Nephron progenitor cell (in vitro differentiated cells): ENCODE measurements at regions not wholly inside any gene's neighbourhood (a gene's known extent, or its start where the extent isn't known, plus 50 kb on each side); places are given as distances from the start of the nearest gene placed in this dataset.

Experiments
- DNase-seq: peaks from one replicate; pipeline ENCODE4 v3.0.0; 2021
- H3K27ac Mint-ChIP-seq: 2 replicates; pipeline ENCODE4 v1.8.0; 2021; ENCODE audit warnings: mild to moderate bottlenecking, moderate library complexity, mixed read lengths
- H3K27me3 Mint-ChIP-seq: 2 replicates; pipeline ENCODE4 v1.8.0; 2021; ENCODE audit warnings: mild to moderate bottlenecking, low read depth, mixed read lengths; ENCODE audit not compliant: poor library complexity
- H3K36me3 Mint-ChIP-seq: 2 replicates; pipeline ENCODE4 v1.8.0; 2021; ENCODE audit warnings: low read depth, mixed read lengths
- H3K4me1 Mint-ChIP-seq: 2 replicates; pipeline ENCODE4 v1.8.0; 2021; ENCODE audit warnings: mixed read lengths
- H3K4me3 Mint-ChIP-seq: 2 replicates; pipeline ENCODE4 v1.8.0; 2021; ENCODE audit warnings: mild to moderate bottlenecking, moderate library complexity, mixed read lengths
- H3K9me3 Mint-ChIP-seq: 2 replicates; pipeline ENCODE4 v1.8.0; 2021; ENCODE audit warnings: mild to moderate bottlenecking, moderate library complexity, mixed read lengths
- TF ChIP-seq, protein P1 (sequence below): fragments of 200-600 bp; sonication (generic); IDR thresholded peaks from 2 replicates; pipeline ENCODE4 v1.5.0; 2021; ENCODE audit warnings: antibody characterized with exemption

GRCh38 chr12:76623931-76624330 lies 64.4 kb upstream of the OSBPL8 start:
- TF ChIP-seq, protein P1, sequence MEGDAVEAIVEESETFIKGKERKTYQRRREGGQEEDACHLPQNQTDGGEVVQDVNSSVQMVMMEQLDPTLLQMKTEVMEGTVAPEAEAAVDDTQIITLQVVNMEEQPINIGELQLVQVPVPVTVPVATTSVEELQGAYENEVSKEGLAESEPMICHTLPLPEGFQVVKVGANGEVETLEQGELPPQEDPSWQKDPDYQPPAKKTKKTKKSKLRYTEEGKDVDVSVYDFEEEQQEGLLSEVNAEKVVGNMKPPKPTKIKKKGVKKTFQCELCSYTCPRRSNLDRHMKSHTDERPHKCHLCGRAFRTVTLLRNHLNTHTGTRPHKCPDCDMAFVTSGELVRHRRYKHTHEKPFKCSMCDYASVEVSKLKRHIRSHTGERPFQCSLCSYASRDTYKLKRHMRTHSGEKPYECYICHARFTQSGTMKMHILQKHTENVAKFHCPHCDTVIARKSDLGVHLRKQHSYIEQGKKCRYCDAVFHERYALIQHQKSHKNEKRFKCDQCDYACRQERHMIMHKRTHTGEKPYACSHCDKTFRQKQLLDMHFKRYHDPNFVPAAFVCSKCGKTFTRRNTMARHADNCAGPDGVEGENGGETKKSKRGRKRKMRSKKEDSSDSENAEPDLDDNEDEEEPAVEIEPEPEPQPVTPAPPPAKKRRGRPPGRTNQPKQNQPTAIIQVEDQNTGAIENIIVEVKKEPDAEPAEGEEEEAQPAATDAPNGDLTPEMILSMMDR, result no peak
- Mint-ChIP-seq H3K9me3 (no peaks in the 10 kb centered on the region), H3K27me3 (no peaks in the 10 kb centered on the region), H3K27ac (no peak overlapping the region), H3K4me1 (peaks cover 5% of the 10 kb centered on the region), H3K4me3 (no peak overlapping the region), H3K36me3 (no peaks in the 10 kb centered on the region)
- no peak for DNase-seq

- peaks cover 2% of the 10 kb centered on the region for H3K27me3 Mint-ChIP-seq
- no peak overlapping the region for H3K27ac Mint-ChIP-seq
- H3K9me3 Mint-ChIP-seq, result no peaks in the 10 kb centered on the region
- H3K4me1 Mint-ChIP-seq, result peaks cover 5% of the 10 kb centered on the region
- no peaks in the 10 kb centered on the region for H3K36me3 Mint-ChIP-seq
- no peak for DNase-seq
- TF ChIP-seq, protein P1, result no peak
- H3K4me3 Mint-ChIP-seq, result no peak overlapping the region
Observed at GRCh38 chr12:76627346-76628135, 68.0 kb upstream of the OSBPL8 start.

DNA sequence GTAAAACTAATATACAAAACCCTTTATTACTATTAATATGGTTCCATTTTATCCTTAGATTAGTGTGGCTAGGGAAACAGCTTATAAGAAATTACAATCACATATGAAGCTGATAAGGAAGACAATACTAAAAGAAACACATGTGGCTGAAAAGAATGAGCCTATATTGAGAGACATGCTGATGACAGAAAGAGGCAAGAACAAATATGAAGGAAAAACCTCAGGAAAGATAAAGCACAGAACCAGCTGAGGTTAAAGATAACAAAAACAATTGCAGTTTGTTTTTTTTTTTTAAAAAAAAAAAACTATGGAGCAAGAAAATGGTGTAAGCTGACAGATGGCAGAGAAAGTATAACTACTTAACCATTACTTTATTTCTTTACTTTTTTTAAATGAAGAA lies 69.2 kb upstream of the OSBPL8 start:
- Mint-ChIP-seq H3K27me3 (peaks cover 2% of the 10 kb centered on the region), H3K4me3 (no peak overlapping the region), H3K27ac (no peak overlapping the region), H3K4me1 (peaks cover 9% of the 10 kb centered on the region), H3K9me3 (no peaks in the 10 kb centered on the region), H3K36me3 (no peaks in the 10 kb centered on the region)
- no peak for DNase-seq
- TF ChIP-seq, protein P1, result no peak

DNA sequence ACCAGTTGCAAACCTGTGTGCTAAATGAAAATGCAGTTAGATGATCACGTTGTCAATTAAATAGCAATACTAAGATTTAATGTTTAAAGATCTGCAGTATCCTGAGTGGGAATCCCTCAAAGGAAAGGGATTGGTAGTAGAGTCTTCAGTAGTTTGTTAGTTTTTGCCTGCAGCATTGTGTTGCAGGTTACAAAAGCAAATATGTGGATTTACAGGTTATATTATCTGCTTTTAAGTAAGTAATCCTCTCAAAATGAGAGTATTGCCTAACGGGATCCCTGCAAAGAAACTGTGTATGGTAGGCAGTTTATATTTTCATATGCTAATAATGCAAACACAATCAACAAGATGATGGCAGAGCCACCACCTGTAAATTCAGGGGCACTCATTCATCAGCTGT lies 72.2 kb upstream of the OSBPL8 start:
- DNase-seq, result no peak
- no peak overlapping the region for H3K27ac Mint-ChIP-seq
- peaks cover 16% of the 10 kb centered on the region for H3K4me1 Mint-ChIP-seq
- TF ChIP-seq, protein P1, result no peak
- no peak overlapping the region for H3K4me3 Mint-ChIP-seq
- no peaks in the 10 kb centered on the region for H3K9me3 Mint-ChIP-seq
- H3K36me3 Mint-ChIP-seq, result no peaks in the 10 kb centered on the region
- H3K27me3 Mint-ChIP-seq, result peaks cover 2% of the 10 kb centered on the region

DNA sequence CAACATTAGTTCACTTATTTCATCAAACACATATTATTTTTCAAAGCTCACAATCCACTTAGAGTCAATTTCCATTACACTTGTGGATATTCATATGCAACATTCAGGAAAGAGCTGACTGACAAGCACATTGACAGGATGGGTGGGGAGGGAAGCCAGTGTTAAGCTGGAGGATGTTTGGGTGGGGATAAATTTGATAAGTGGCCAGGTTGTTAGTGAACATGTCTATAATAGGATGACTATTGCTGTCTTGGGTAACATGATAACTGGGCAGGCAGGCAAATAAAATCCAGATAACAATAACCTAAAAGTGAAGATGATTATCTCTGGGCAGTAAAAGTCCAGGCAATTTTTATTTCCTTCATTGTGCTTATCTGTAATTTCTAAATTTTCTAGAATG lies 73.8 kb upstream of the OSBPL8 start:
- no peaks in the 10 kb centered on the region for H3K36me3 Mint-ChIP-seq
- H3K4me3 Mint-ChIP-seq, result no peak overlapping the region
- no peaks in the 10 kb centered on the region for H3K9me3 Mint-ChIP-seq
- TF ChIP-seq, protein P1, result no peak
- no peak overlapping the region for H3K27ac Mint-ChIP-seq
- H3K4me1 Mint-ChIP-seq, result peaks cover 16% of the 10 kb centered on the region
- H3K27me3 Mint-ChIP-seq, result peaks cover 2% of the 10 kb centered on the region
- DNase-seq, result no peak

GRCh38 chr12:76634133-76634532 lies 74.6 kb upstream of the OSBPL8 start:
- H3K27ac Mint-ChIP-seq, result no peak overlapping the region
- H3K27me3 Mint-ChIP-seq, result peaks cover 2% of the 10 kb centered on the region
- H3K4me1 Mint-ChIP-seq, result peaks cover 16% of the 10 kb centered on the region
- no peak overlapping the region for H3K4me3 Mint-ChIP-seq
- H3K36me3 Mint-ChIP-seq, result no peaks in the 10 kb centered on the region
- no peak for DNase-seq
- TF ChIP-seq, protein P1, result no peak
- H3K9me3 Mint-ChIP-seq, result no peaks in the 10 kb centered on the region
